ENCODE measurements at regions not wholly inside any gene's neighbourhood (a gene's known extent, or its start where the extent isn't known, plus 50 kb on each side); places are given as distances from the start of the nearest gene placed in this dataset.
"Not testable (repeated sequence)": the region's sequence is repeated elsewhere in the genome, so short reads cannot be mapped to it uniquely, and the experiment has no call there.

DNA sequence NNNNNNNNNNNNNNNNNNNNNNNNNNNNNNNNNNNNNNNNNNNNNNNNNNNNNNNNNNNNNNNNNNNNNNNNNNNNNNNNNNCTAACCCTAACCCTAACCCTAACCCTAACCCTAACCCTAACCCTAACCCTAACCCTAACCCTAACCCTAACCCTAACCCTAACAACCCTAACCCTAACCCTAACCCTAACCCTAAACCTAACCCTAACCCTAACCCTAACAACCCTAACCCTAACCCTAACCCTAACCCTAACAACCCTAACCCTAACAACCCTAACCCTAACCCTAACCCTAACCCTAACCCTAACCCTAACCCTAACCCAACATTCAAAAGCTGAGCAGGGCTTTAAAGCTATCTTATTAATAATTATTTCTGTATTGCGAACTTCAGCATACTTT is 182.5 kb upstream of the FAM20C start:
- DNase-seq = not testable (repeated sequence)

DNA sequence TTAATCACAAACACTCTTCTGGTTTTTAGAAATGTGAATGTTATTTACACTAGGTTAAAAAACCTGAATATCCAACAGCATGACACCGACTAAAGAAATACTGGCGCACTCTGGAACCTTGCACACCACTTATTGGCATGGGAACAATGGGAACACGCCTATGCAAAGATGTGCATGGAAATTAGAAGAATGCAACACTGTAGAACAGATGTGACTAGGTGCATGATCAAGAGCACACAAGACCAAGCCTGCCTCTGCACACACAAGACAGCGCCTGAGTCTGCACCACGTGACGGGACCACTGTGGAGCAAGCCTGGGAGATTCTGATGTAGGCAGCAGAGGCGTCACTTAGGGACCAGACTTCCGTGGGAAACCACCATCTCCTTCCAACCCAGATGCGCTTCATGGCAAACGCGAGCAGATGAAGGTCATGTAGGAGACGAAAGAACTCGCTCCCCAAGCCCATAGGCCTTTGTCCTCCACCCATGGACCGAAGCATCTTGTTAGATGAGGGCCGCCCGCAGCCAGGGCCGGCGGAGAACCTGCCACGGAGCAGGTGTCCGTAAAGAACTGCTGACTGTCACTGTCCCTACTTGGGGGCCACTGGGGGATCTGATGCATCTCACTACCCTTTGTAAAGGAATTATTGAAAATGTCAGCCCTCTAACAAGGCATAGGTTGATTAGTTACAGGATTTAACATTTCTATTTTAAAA is 159.6 kb upstream of the FAM20C start:
- not testable (repeated sequence) for DNase-seq

DNA sequence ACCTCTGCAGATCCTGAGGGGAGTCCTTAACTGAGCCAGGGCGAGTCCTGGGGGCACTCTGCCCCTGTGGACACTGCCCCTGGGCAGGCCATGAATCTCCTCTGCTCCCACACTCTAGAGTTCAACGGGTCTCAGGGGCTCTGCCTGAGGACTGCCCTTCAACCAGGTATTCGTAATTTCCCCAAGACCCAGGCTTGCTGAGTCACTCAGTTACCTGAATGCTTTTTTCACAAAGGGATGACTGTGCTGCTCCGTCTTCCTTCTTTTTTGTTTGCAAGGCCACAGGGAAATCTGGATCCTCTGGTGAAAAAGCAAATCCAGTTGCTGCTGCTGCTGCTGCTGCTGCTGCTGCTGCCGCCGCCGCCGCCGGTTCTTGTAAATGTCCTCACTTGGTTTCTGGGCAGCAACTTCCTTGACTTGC is 157.2 kb upstream of the FAM20C start:
- not testable (repeated sequence) for DNase-seq

DNA sequence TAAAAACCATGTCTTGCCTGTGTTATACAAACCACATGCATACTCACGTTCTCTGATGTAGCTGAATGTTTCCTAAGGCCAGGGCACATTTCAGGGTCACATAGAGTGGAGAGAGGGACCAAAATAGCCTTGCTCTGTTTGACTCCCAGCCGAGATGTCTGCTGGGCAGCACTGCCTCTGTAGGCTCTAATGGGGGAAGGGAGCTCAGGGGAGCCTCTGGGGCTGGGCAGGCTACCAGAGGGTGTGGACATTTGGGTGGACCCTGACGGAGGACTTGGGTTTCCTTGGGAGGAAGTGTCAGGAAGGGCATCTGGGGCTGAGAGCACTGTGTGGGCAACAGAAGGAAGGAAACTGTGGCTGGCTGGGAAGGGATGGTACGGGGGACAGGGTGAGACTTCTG is 155.8 kb upstream of the FAM20C start:
- not testable (repeated sequence) for DNase-seq

DNA sequence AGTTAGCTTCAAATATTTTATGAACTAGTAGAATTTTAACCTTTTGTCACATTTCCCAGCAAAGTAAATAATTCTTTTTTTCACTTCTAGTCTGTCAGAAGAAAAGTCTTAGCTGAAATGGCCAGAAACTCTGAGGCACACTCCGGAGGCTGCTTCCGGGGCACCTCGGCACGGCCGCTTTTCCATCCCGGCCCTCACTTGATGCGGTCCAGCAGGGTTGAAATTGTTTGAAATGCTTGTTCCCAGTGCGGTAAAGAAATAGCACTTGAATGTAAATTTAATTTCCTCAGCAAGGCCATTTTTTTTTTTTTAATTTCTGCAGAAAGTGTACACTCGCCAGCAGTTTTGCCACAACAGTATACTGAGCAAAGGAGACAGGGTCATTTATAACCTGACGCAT is 154.7 kb upstream of the FAM20C start:
- DNase-seq = not testable (repeated sequence)

DNA sequence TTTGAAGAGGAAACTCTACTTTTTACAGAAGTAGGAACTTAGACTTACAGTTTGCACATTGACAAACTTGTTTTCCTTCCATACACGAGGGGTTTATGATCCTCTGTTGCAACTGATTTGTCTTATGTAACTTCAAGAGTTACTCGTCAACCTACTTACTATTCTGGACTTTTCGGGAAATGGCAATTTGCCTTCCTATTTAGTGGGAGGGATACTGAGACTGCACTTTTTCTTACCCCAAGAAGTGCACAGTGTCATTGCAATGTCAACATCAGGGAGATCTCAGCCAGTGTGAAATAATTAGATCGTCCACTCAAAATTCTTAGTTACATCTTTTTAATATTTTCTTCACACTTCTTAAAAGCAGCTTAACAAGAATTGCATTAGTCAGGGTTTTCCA is 153.9 kb upstream of the FAM20C start:
- not testable (repeated sequence) for DNase-seq

DNA sequence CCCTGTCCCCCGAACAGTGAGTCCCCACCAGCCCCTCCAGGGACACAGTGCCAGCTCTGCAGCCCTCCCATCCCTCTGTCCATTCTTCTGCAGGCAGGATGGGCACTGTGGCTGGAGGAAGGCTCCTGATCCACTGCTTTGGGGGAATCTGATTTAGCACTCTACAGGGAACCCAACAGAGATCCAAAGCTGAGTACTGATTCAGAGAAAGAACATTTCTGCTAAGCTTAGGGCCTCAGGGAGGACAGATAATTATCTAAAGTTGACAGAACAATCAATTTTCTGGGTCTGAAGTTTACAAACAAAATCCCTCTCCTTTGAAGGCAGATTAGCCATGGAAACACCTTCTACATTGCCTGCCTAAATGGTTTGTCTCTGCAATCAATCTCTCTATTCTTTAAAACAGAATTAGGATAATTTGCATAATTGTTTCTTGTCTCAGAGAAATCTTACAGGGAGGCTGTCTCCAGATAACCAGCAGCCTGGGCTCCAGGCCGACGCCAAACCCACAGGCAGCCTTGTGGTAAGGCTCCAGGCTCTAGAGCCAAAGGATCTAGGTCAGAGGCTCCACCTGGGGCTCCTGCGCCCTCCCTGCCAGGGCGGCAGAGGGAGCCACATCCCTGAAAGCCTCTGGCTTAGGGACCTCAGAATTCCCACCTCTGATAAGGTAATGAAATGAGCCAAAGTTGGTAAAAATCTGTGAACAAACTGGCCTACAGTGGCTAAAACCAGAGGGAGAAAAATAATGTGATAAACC is 152.2 kb upstream of the FAM20C start:
- DNase-seq = not testable (repeated sequence)

DNA sequence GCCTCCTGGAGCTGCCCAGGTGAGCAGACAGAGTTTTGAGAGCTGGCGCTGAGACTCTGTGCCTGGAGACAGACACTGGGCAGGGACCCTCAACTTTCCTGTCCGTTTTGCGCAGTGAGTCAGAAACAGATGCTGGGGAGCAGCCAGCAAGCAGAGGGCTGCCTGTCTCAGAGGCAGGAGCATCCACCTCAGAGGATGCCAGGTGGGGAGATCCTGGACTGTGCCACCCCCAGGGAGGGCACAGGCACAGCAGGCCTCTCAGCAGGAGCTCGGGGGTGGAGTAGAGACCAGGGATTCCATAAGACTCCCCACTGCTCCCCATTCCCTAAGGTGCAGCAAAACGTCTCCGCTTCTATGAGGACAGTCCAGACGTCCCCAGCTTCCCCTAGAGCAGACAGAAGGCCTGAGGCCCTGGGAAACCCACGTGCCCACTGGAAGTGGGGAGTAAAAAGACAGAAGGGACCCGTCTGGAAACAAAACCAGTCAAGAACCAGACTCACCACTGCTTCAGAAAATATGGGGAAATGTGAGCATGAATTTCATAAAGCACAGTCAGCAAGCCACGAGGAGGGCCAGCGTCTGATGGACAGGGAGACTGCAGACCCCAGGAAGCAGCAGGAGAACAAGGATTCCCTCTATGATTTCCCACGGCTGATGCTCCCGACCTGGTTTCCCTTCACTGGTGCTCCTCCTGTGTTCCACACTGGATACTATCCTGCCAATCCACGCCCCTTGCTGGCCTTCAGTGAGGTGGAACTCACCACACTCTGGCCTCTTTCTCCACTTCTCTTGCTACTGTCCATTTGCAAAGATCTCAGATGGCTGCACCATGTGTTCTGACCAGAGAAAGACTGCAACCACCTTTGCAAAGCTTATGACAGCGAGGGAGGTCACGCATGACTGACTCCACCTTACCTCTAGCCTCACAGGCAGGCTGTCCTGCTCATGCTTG is 151.3 kb upstream of the FAM20C start:
- DNase-seq = no peak

DNA sequence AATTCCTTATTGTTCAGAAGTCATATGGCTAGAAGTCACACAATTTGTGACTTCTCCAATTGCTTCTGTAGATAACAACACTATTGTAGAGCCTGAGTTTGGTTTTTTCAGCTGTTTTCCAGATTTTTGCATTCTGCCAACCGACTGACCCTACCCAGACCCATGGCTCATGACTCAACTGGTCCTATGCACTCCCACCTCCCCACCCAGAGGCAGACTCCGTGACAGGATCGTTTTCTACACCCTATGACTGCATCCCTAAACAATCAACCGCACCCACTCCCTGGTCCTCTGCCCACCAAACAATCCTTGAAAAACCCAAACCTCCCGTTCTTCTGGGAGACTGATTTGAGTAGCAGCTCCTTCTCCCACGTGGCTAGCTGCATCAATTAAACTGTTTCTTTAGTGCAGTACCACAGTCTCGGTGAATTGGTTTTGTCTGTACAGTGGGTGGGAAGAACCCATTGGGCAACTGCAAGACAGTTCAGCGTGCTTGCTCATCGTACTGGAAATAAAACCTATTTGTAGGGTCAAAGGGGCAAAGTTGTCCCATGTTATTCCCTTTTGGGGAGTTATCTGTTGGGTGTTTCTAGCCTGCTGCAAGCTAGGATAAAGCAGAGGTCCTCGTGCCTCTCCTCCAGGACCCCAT is 150.3 kb upstream of the FAM20C start:
- no peak for DNase-seq

DNA sequence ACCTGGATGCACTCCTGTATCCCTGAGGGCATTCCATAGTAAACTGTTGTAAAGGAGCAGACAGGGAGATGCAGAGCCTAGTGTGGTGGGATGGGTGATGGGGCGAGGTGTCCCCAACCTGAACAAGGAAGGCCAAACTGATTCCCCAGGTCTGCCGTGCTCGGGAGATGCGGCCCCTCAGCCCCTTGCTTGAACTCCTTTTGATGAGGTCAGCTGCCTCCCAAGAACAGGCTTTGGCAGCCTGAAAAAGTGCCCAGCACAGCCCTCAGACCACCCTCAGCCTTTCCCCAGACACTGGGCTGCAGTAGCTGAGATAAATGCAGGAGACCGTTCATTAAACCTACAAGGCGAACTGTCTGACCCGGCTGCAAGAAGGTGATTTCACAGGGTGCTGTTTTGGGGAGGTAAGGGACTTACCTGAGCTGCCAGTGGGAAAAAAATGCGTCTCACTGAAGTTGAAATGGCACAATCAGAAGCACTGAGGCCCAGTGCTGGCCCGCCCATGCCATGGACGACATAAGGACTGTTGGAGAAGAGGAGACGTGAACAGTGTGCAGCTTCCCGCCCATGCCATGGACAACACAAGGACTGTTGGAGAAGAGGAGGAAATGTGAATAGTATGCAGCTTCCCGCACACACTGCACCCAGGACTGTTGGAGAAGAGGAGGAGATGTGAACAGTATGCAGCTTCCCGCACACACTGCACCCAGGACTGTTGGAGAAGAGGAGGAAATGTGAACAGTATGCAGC is 148.4 kb upstream of the FAM20C start:
- no peak for DNase-seq

DNA sequence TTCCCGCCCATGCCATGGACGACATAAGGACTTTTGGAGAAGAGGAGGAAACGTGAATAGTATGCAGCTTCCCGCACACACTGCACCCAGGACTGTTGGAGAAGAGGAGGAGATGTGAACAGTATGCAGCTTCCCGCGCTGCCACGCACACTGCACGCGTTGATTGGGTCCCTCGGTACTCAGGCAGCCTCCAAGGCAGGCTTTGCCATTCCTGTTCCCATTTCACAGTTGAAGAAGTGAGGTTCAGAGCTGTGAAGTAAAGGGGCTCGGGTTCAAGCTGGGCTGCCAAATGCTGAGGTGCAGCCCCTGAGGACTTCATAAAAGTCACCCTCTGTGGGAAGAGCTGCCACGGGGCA is 147.9 kb upstream of the FAM20C start:
- no peak for DNase-seq

DNA sequence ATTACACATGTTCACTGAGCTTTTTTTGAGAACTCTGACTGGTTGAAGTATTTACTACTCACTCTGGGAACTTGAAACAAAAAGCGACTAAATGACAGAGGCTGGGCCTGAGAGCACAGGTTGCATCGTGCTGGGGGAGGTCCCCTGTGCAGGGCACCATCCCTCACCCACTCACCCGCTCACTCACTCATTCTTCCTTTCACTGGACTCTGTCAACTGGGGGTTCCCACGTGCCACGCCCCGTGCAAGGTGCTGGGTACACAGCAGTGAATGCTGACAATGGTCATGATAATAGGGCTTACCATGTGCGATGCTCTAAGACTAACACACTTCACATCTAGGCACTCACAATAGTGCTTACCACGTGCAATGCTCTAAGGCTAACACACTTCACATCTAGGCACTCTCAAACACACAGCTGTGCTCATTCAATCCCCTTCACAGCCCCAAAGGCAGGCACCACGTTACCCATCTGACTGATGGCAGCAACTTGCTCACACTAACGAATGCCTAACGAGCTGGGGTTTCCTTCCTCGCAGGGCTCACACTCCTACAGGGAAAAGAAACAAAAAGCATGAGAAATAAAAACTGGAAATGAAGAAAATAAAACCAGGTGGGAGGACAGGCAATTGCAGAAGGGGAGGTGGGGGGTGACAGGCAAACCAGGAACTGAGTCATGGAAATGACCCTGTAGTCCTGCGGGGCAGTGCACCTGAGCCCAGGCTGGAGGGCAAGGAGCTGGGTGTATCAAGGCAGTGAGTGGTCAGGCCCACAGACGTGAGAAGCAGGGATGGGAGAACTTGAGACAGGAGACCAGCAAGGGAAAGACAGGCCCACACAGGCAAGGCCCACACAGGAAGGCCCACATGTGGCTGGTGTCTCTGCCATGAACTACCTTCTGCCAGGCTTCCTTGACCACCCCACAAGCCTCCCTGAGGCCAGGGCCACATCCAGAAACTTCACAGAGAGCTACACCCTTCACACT is 147.0 kb upstream of the FAM20C start:
- DNase-seq = no peak

DNA sequence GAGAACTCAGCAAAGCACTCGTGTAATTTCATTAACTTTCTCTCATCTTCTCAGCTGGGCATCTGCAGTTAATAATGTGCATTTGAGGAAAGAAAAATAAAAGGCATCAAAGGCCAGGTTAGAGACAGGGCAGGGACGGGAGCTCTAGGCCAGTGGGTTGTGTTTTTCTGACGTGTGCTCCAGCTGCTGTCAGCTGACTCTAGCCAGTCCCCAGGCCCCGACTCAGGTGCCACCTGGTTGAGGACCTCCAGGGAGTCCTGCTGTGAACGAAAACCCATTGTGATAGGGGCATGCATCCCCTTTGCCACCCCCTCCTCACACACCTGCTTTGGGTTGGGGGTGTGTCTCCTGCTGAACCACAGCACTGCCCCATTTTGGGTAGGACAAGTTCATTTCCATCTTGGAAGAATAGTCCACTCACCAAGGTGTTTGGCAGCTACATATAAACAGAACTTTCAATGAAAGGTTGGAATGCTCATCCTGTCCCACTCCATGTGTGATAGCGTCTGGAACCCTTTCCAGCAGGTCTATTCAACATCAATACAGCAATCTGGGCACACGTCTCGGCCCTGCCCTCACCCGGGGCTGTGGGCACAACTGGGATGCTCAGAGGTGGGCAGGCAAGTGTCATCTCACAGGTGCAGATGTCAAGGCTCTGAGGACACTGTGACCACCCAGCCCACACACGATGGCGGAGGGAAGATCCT is 146.1 kb upstream of the FAM20C start:
- no peak for DNase-seq

DNA sequence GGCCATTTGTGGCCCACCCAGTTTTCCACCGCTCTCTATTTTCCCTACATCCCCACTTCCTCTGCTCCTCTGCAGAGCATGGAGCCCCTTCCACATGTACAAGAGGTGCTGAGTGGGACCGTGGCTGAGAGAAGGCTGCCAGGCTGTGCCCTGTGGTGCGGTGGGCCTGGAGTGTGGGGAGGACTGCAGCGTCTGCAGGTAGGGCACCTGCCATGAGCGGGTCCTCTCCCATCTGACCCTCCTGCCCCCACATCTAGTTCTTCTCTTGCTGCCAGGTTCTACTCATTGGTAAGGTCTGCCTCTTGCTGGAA is 145.6 kb upstream of the FAM20C start:
- no peak for DNase-seq

DNA sequence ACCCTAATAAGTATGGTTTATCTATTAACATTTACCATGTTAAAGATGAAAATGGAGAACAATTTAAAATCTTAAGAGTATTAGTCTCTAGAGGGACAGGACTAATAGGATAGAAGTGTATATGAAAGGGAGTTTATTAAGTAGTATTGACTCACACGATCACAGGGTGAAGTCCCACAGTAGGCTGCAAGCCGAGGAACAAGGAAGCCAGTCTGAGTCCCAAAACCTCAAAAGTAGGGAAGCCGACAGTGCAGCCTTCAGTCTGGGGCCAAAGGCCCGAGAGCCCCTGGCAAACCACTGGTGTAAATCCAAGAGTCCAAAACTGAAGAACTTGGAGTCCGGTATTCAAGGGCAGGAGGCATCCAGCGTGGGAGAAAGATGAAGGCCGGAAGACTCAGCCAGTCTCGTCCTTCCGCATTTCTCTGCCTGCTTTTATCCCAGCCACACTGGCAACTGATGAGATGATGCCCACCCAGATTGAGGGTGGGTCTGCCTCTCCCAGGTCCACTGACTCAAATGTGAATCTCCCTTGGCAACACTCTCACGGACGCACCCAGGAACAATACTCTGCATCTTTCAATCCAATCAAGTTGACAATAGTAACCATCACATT is 140.8 kb upstream of the FAM20C start:
- DNase-seq = no peak

DNA sequence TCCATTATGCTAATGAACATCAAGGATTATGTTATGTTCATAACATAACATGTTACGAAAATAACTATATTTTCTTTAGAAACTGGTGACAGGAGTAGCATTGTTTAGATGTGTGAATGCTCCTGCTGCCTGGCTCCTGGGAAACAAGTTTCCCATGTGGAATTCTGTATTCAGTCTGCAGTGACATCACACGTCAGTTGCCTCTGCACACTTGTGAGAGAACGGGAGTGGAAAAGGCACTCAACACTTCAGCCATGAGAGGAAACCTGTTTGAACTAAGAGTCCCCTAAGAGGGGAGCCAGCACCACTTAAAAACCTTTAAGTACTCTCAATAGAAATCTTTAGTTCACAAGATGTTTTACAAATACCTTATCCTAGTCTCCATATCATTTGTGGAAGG is 140.3 kb upstream of the FAM20C start:
- DNase-seq = no peak

DNA sequence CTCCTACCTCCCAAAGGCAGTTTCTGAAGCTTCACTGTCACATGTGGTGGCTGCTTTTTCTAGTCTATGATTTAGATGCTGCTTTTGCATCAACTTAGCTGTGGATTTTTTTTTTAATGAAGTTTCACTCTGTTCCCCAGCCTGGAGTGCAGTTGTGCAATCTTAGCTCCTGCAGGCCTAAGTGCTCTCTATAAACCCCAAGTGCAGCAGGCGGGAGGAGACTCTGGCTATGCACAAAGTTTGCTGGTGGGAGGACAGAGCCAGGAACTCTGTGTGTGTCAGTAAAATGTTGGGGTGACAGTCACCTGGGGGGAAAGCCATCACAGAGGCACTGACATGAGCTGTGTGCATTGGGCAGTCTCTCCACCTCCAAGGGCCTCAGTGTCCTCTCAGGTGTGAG is 138.8 kb upstream of the FAM20C start:
- no peak for DNase-seq

DNA sequence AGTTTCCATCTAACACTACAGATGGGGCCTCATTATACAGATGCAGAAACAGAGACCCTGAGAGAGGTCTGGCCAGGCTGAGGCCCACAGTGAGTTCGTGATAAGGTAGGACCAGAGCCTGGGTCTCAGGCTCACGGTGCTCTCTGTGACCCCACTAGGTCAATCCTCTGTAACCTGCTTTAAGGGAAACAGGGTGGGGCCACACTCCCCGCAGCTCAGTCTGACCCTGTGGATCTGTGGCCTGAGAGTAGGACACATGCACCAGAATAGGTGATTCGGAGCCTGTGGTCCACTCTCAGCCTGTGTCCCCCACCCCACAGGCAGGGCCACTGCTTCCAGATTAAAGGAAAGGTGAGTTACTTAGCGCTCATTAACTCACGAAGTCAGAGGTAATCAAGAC is 137.8 kb upstream of the FAM20C start:
- no peak for DNase-seq

DNA sequence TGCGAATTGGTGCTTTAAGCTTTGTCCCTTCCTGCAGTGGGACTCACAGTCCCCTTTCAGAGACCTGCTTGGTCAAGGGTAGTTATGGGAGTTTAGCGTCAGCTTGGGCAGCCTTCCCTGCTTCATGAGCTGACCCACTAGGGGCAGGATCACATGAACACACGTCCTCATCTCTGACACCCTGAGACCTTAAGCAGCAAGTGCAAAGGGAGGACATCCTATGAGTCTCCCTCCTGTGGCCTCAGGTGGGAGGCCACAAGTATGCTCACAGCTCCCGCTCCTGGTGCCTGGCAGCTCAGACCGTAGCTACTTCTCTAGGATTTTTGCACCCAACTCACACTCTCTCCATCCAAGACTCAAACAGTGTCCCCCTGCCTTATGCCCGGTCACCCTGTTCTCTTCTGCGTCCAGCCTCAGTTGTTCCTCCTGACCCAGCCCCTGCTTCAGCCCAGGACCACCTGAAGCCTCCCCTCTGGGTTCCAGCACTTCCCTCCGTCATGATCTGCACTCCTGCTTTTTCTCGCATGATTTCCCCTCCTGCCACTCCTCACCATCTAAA is 136.6 kb upstream of the FAM20C start:
- DNase-seq = no peak
